HG02852 (cell line): ENCODE measurements at regions not wholly inside any gene's neighbourhood (a gene's known extent, or its start where the extent isn't known, plus 50 kb on each side); places are given as distances from the start of the nearest gene placed in this dataset.

Experiments
- ATAC-seq: cut with Tn5 transposase; IDR thresholded peaks from one replicate; pipeline ENCODE4 v1.9.1; 2021; ENCODE audit warnings: mild to moderate bottlenecking, moderate library complexity; ENCODE audit not compliant: unreplicated experiment

DNA sequence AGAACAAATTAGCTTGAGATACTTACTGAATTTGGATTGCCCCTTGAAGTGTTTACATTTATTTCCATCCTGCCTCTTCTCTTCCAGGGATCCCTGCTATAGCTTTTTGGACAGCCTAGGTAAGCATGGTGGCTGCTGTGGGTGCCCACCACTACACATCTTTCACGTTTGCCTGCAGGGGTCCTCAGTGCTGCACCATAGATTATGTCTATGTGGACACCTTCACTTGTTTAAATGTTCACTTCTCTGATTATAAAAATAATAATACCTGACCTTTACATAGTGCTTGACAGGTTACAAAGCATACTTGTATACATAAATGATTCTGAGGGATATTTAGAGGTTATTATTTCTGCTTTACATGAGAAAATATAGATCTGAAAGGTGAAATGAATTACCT is 67.9 kb upstream of the SLC4A4 start:
- ATAC-seq: no peak

DNA sequence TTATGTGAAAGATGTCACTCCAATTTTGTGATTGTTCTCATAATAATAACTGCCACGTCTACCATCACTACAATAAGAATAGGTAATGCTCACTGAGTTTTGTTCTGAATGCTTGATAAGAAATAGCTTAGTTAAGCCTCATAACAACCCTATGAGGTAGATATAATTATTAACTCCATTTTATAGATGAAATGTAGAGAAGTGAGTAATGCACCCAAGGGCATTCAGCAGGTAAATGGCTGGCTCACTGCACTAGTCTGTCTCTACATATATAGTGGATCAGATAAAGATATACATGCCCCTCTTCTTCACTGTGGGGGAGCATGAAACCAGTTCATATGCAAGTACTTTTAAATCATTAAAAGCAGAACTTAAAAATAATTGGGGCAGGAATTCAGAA is 65.8 kb upstream of the SLC4A4 start:
- no peak for ATAC-seq

GRCh38 chr4:71275004-71275403 is 63.8 kb upstream of the SLC4A4 start:
- no peak for ATAC-seq

- ATAC-seq: no peak
Observed at GRCh38 chr4:71275570-71275969, 63.2 kb upstream of the SLC4A4 start.

- ATAC-seq: no peak
Observed at GRCh38 chr4:71277353-71277752, 61.5 kb upstream of the SLC4A4 start.

DNA sequence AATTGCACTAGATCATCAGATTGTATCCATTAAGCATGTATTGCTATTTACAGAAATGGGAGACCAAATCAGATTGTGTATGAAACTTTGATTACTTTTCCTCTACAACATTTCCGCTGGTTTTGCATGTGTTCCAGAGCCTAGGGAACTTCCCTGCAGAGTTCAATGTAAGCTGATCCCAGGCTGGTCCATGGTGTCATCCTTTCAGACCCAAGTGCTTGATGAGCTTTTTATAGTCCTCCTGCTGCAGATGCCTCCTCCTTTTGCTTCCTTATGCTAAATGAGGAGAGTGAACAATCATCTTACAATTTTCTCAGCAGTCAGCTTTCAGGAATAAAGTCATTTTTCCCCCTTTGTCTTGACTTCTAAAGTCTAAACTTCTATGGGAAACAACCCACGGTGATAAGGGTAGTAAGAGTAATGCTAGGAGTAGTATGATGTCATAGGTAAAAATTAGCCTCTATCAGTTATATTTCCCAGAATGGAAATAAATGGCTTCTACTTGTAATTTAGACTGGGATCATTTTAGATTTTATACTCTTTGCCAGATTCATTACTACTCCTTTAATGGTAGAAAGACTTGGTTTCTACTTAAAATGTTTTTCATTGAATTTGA is 55.1 kb upstream of the SLC4A4 start:
- ATAC-seq: no peak

- no peak for ATAC-seq
Observed at GRCh38 chr4:71287305-71287704, 51.5 kb upstream of the SLC4A4 start.

DNA sequence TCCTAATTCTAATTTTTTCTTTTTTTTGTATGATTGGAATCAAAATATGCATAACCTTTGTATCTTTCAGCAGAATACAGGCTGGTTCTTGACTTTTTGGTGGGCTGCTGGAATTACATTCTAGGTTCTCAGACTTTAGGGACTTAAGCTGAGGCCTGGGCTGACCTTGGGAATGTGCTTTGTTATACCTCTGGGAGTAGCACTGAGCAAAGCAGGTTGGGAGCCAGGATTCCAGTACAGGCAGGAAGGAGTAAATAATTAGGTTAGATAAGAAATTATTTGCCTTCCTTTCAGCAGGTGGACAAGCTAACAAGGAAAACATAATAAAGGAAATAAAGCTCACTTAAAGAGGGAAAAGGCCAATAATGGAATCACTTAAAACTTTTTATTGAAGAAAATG is 49.9 kb upstream of the SLC4A4 start:
- no peak for ATAC-seq
